ENCODE measurements at regions not wholly inside any gene's neighbourhood (a gene's known extent, or its start where the extent isn't known, plus 50 kb on each side); places are given as distances from the start of the nearest gene placed in this dataset.

GRCh38 chr21:36245115-36245514 lies 74.9 kb upstream of the MORC3 start:
- DNase-seq = no peak
- TF ChIP-seq CTCF (IDR thresholded peaks at IDR 0.05; ENCODE audit: low read depth, low read length) = no peak
- no peaks in the 10 kb centered on the region for H3K27me3 ChIP-seq
- no peaks in the 10 kb centered on the region for H3K4me1 ChIP-seq
- no peaks in the 10 kb centered on the region for H3K36me3 ChIP-seq
- no peaks in the 10 kb centered on the region for H3K9me3 ChIP-seq
- H3K4me3 ChIP-seq (ENCODE audit: low read depth, low read length) = no peak overlapping the region

- TF ChIP-seq CTCF (IDR thresholded peaks at IDR 0.05; ENCODE audit: low read depth, low read length) = no peak
- no peak for DNase-seq
Measured at GRCh38 chr21:36245649-36246048, 74.3 kb upstream of the MORC3 start.

GRCh38 chr21:36246080-36246631 lies 73.8 kb upstream of the MORC3 start:
- Histone ChIP-seq H3K9me3 (no peaks in the 10 kb centered on the region), H3K4me3 (ENCODE audit: low read depth, low read length) (no peak overlapping the region), H3K27me3 (no peaks in the 10 kb centered on the region), H3K36me3 (no peaks in the 10 kb centered on the region), H3K4me1 (no peaks in the 10 kb centered on the region)
- no peak for TF ChIP-seq CTCF (IDR thresholded peaks at IDR 0.05; ENCODE audit: low read depth, low read length)
- no peak for DNase-seq

More at GRCh38 chr21:36245649-36246048, 74.3 kb upstream of the MORC3 start:
- no peaks in the 10 kb centered on the region for H3K36me3 ChIP-seq
- H3K4me1 ChIP-seq = no peaks in the 10 kb centered on the region
- H3K9me3 ChIP-seq = no peaks in the 10 kb centered on the region
- no peak overlapping the region for H3K4me3 ChIP-seq (ENCODE audit: low read depth, low read length)
- no peaks in the 10 kb centered on the region for H3K27me3 ChIP-seq

GRCh38 chr21:36247316-36248010 lies 72.5 kb upstream of the MORC3 start:
- H3K9me3 ChIP-seq = no peaks in the 10 kb centered on the region
- H3K27me3 ChIP-seq = no peaks in the 10 kb centered on the region
- no peak overlapping the region for H3K4me3 ChIP-seq (ENCODE audit: low read depth, low read length)
- no peaks in the 10 kb centered on the region for H3K36me3 ChIP-seq
- H3K4me1 ChIP-seq = no peaks in the 10 kb centered on the region
- no peak for DNase-seq
- TF ChIP-seq CTCF (IDR thresholded peaks at IDR 0.05; ENCODE audit: low read depth, low read length) = no peak

- Histone ChIP-seq H3K36me3 (no peaks in the 10 kb centered on the region), H3K4me1 (no peaks in the 10 kb centered on the region), H3K9me3 (no peaks in the 10 kb centered on the region), H3K27me3 (peaks cover 4% of the 10 kb centered on the region; the same call in 1 of the 2 replicates), H3K4me3 (ENCODE audit: low read depth, low read length) (no peak overlapping the region)
- DNase-seq = no peak
- no peak for TF ChIP-seq CTCF (IDR thresholded peaks at IDR 0.05; ENCODE audit: low read depth, low read length)
Measured at GRCh38 chr21:36249576-36250422, 70.2 kb upstream of the MORC3 start.
